H9 (cell line): ENCODE measurements at regions not wholly inside any gene's neighbourhood (a gene's known extent, or its start where the extent isn't known, plus 50 kb on each side); places are given as distances from the start of the nearest gene placed in this dataset.

ENCODE experiments used
- DNase-seq: peaks from one replicate; pipeline ENCODE4 v3.0.0-alpha.2; 2017
- H2AFZ ChIP-seq: one replicate; pipeline ENCODE4 v1.6.1; 2013; ENCODE audit warnings: mild to moderate bottlenecking, low read length, control low read depth, moderate library complexity
- H2AK5ac ChIP-seq: 2 replicates; pipeline ENCODE4 v1.6.1; 2013; ENCODE audit warnings: low read length, control low read depth, mixed read lengths; ENCODE audit not compliant: insufficient read length
- H2BK120ac ChIP-seq: one replicate; pipeline ENCODE4 v1.6.1; 2013; ENCODE audit warnings: low read depth, mild to moderate bottlenecking, low read length, control low read depth, inconsistent platforms; ENCODE audit not compliant: poor library complexity, severe bottlenecking
- H2BK12ac ChIP-seq: 2 replicates; pipeline ENCODE4 v1.6.1; 2013; ENCODE audit warnings: low read length, control low read depth, mixed read lengths, low read depth; ENCODE audit not compliant: insufficient read length
- H2BK15ac ChIP-seq: 2 replicates; pipeline ENCODE4 v1.6.1; 2013; ENCODE audit warnings: low read depth, low read length, control low read depth
- H2BK20ac ChIP-seq: one replicate; pipeline ENCODE4 v1.6.1; 2013; ENCODE audit warnings: low read depth, mild to moderate bottlenecking, low read length, control low read depth, inconsistent platforms; ENCODE audit not compliant: poor library complexity, severe bottlenecking
- H2BK5ac ChIP-seq: 2 replicates; pipeline ENCODE4 v1.6.1; 2013; ENCODE audit warnings: low read length, control low read depth, mixed read lengths; ENCODE audit not compliant: insufficient read length
- H3K14ac ChIP-seq: 2 replicates; pipeline ENCODE4 v1.6.1; 2013; ENCODE audit warnings: low read length, control low read depth; ENCODE audit not compliant: insufficient read depth
- H3K18ac ChIP-seq: 2 replicates; pipeline ENCODE4 v1.6.1; 2013; ENCODE audit warnings: low read depth, mild to moderate bottlenecking, mixed read lengths, low read length, control low read depth; ENCODE audit not compliant: insufficient read length
- H3K23ac ChIP-seq: 2 replicates; pipeline ENCODE4 v1.6.1; 2013; ENCODE audit warnings: low read length, control low read depth, mixed read lengths, low read depth; ENCODE audit not compliant: insufficient read length
- H3K23me2 ChIP-seq: 2 replicates; pipeline ENCODE4 v1.6.1; 2013; ENCODE audit warnings: low read depth, mild to moderate bottlenecking, mixed read lengths, low read length, control low read depth; ENCODE audit not compliant: insufficient read length, poor library complexity, severe bottlenecking
- H3K27ac ChIP-seq: 2 replicates; pipeline ENCODE4 v1.5.1; 2013; ENCODE audit warnings: low read length, control low read depth, mixed read lengths, low read depth; ENCODE audit not compliant: insufficient read length
- H3K27me3 ChIP-seq: 2 replicates; pipeline ENCODE4 v1.6.1; 2013; ENCODE audit warnings: low read length, control low read depth, inconsistent platforms; ENCODE audit not compliant: insufficient read depth
- H3K4ac ChIP-seq: 2 replicates; pipeline ENCODE4 v1.6.1; 2013; ENCODE audit warnings: low read depth, mild to moderate bottlenecking, control low read depth, inconsistent platforms, low read length, moderate library complexity
- H3K4me1 ChIP-seq: 2 replicates; pipeline ENCODE4 v1.6.1; 2013; ENCODE audit warnings: low read length, control low read depth, inconsistent platforms; ENCODE audit not compliant: insufficient read depth
- H3K4me2 ChIP-seq: 2 replicates; pipeline ENCODE4 v1.6.1; 2013; ENCODE audit warnings: low read length, control low read depth, mixed read lengths; ENCODE audit not compliant: insufficient read length, insufficient read depth
- H3K56ac ChIP-seq: 2 replicates; pipeline ENCODE4 v1.6.1; 2013; ENCODE audit warnings: low read depth, mild to moderate bottlenecking, mixed read lengths, low read length, control low read depth; ENCODE audit not compliant: insufficient read length
- H3K79me1 ChIP-seq: 2 replicates; pipeline ENCODE4 v1.6.1; 2013; ENCODE audit warnings: low read depth, mild to moderate bottlenecking, moderate library complexity, low read length, control low read depth, inconsistent platforms; ENCODE audit not compliant: insufficient read depth, poor library complexity, severe bottlenecking
- H3K79me2 ChIP-seq: 2 replicates; pipeline ENCODE4 v1.6.1; 2013; ENCODE audit warnings: low read length, control low read depth, inconsistent platforms; ENCODE audit not compliant: insufficient read depth
- H3K9ac ChIP-seq: 2 replicates; pipeline ENCODE4 v1.6.1; 2013; ENCODE audit warnings: low read length, control low read depth, mixed read lengths; ENCODE audit not compliant: insufficient read length; ENCODE audit errors: extremely low read depth
- H3K9me3 ChIP-seq: one replicate; pipeline ENCODE4 v1.6.1; 2013; ENCODE audit warnings: low read depth, low read length, inconsistent platforms; ENCODE audit not compliant: control insufficient read depth
- H3T11ph ChIP-seq: one replicate; pipeline ENCODE4 v1.6.1; 2013; ENCODE audit warnings: mild to moderate bottlenecking, low read length, control low read depth, inconsistent platforms
- H4K20me1 ChIP-seq: one replicate; pipeline ENCODE4 v1.6.1; 2013; ENCODE audit not compliant: control insufficient read depth, insufficient read length, insufficient read depth
- H4K5ac ChIP-seq: 2 replicates; pipeline ENCODE4 v1.6.1; 2013; ENCODE audit warnings: low read depth, mild to moderate bottlenecking, mixed read lengths, low read length, control low read depth; ENCODE audit not compliant: insufficient read length
- H4K8ac ChIP-seq: replicated peaks from 2 replicates; pipeline ENCODE4 v1.6.1; 2013; ENCODE audit warnings: low read length, control low read depth, mixed read lengths, low read depth; ENCODE audit not compliant: insufficient read length
- H4K91ac ChIP-seq: 2 replicates; pipeline ENCODE4 v1.6.1; 2013; ENCODE audit warnings: low read depth, mild to moderate bottlenecking, moderate library complexity, mixed read lengths, low read length, control low read depth; ENCODE audit not compliant: insufficient read length
- H3K27ac Mint-ChIP-seq, 3 experiments: 2 replicates in 2 of 3; 3 replicates in 1 of 3; pipeline ENCODE4 v1.8.0; 2020 to 2021; ENCODE audit warnings: mixed read lengths in 3 of 3, mild to moderate bottlenecking in 1 of 3, moderate library complexity in 1 of 3
- H3K27me3 Mint-ChIP-seq: 2 replicates; pipeline ENCODE4 v1.8.0; 2021; ENCODE audit warnings: low read depth, mild to moderate bottlenecking, moderate library complexity, mixed read lengths
- H3K36me3 Mint-ChIP-seq, 3 experiments: 2 replicates in 2 of 3; 3 replicates in 1 of 3; pipeline ENCODE4 v1.8.0; 2020 to 2021; ENCODE audit warnings: low read depth in 3 of 3, mixed read lengths in 3 of 3; ENCODE audit not compliant: insufficient read depth in 1 of 3
- H3K4me1 Mint-ChIP-seq, 2 experiments: 2 replicates each; pipeline ENCODE4 v1.8.0; 2020; ENCODE audit warnings: mixed read lengths in 2 of 2
- H3K4me3 Mint-ChIP-seq, 2 experiments: 2 replicates in 1 of 2; 3 replicates in 1 of 2; pipeline ENCODE4 v1.8.0; 2020 to 2021; ENCODE audit warnings: mild to moderate bottlenecking in 2 of 2, mixed read lengths in 2 of 2, moderate library complexity in 1 of 2
- H3K9me3 Mint-ChIP-seq, 2 experiments: 2 replicates in 1 of 2; 3 replicates in 1 of 2; pipeline ENCODE4 v1.8.0; 2020; ENCODE audit warnings: mild to moderate bottlenecking in 2 of 2, mixed read lengths in 2 of 2, moderate library complexity in 1 of 2
- CTCF ChIP-seq: fragments of 200-600 bp; sonication (generic); conservative IDR thresholded peaks from 3 replicates; pipeline ENCODE4 v1.8.0; 2021; ENCODE audit warnings: antibody characterized with exemption, mild to moderate bottlenecking
- WGBS: extraction: QIAGEN DNeasy Blood & Tissue Kit; methylation state at CpG from one replicate; pipeline ENCODE4 v1.1.7; 2013; ENCODE audit warnings: missing lambda C conversion rate, low lambda C conversion rate, mixed read lengths; ENCODE audit not compliant: insufficient read length; ENCODE audit errors: extremely low coverage; 5-methylcytosine and 5-hydroxymethylcytosine counted together

GRCh38 chr6:82711105-82711827, 347.6 kb downstream of the TPBG start:
- Histone ChIP-seq H3K4me2 (no peak overlapping the region), H3K23ac (no peak overlapping the region), H3K14ac (no peak overlapping the region), H3K79me1 (no peaks in the 10 kb centered on the region), H4K8ac (no peak overlapping the region), H2BK120ac (no peak overlapping the region), H4K5ac (no peak overlapping the region), H2AFZ (no peak overlapping the region), H2BK20ac (no peak overlapping the region), H2BK5ac (no peak overlapping the region), H2BK15ac (no peak overlapping the region), H3K18ac (no peak overlapping the region), H3T11ph (no peak overlapping the region), H3K23me2 (no peaks in the 10 kb centered on the region), H3K9me3 (peaks cover 15% of the 10 kb centered on the region), H2AK5ac (no peak overlapping the region), H3K27me3 (no peaks in the 10 kb centered on the region), H3K56ac (no peak overlapping the region), H3K4ac (no peak overlapping the region), H3K79me2 (no peaks in the 10 kb centered on the region), H3K4me1 (no peaks in the 10 kb centered on the region), H3K27ac (no peak overlapping the region), H4K91ac (no peak overlapping the region), H2BK12ac (no peak overlapping the region), H4K20me1 (no peaks in the 10 kb centered on the region), H3K9ac (no peak overlapping the region)
- Mint-ChIP-seq H3K36me3 (peaks cover 18 to 39% (median 18%) of the 10 kb centered on the region in 3 experiments), H3K27me3 (peaks cover 2% of the 10 kb centered on the region), H3K4me1 (peaks cover 0 to 5% of the 10 kb centered on the region in 2 experiments; a peak in 2 of 4 replicates), H3K27ac (peak overlapping the region in 1 of 3 experiments; percentile 27; a peak in 1 of 7 replicates), H3K9me3 (peaks cover 33 to 40% of the 10 kb centered on the region in 2 experiments), H3K4me3 (no peak overlapping the region)
- WGBS = no CpG with 5 or more reads among the region's 7 CpGs
- no peak for DNase-seq
- no peak for TF ChIP-seq CTCF
